CD4-positive, alpha-beta memory T cell (primary cell): ENCODE measurements at regions not wholly inside any gene's neighbourhood (a gene's known extent, or its start where the extent isn't known, plus 50 kb on each side); places are given as distances from the start of the nearest gene placed in this dataset.
"Not testable (repeated sequence)": the region's sequence is repeated elsewhere in the genome, so short reads cannot be mapped to it uniquely, and the experiment has no call there.

Experiments used
- CTCF ChIA-PET: fragments of 350-600 bp; sonication (Branson Sonifier 250); formaldehyde crosslinking; loops from one replicate; lab custom pipeline; 2021; ENCODE audit warnings: inconsistent platforms; ENCODE audit not compliant: partially characterized antibody; lab: Charles Lee
- POLR2A ChIA-PET: fragments of 350-600 bp; sonication (Branson Sonifier 250); formaldehyde crosslinking; loops from one replicate; lab custom pipeline; 2021; ENCODE audit not compliant: partially characterized antibody; lab: Charles Lee
- DNase-seq, 5 donors: peaks; one replicate each; pipeline versions ENCODE4 v3.0.0 to v3.0.0-alpha.2; 2020 to 2022; ENCODE audit warnings: mixed read lengths in 1 of 5
- H3K27ac ChIP-seq: one replicate; pipeline ENCODE4 v1.7.0; 2013; ENCODE audit warnings: low read depth, low read length
- H3K27me3 ChIP-seq: 2 replicates; pipeline ENCODE4 v1.7.0; 2013; ENCODE audit warnings: mild to moderate bottlenecking, low read length, moderate library complexity; ENCODE audit not compliant: insufficient read depth
- H3K36me3 ChIP-seq: 2 replicates; pipeline ENCODE4 v1.7.0; 2013; ENCODE audit warnings: mild to moderate bottlenecking, low read length, moderate library complexity; ENCODE audit not compliant: insufficient read depth
- H3K4me1 ChIP-seq: 2 replicates; pipeline ENCODE4 v1.7.0; 2013; ENCODE audit warnings: mild to moderate bottlenecking, low read length, moderate library complexity; ENCODE audit not compliant: insufficient read depth
- H3K4me3 ChIP-seq, 2 donors: one replicate each; pipeline ENCODE4 v1.7.0; 2013; ENCODE audit warnings: low read length in 2 of 2, mild to moderate bottlenecking in 1 of 2
- H3K9me3 ChIP-seq, 2 donors: one replicate each; pipeline ENCODE4 v1.7.0; 2013; ENCODE audit warnings: low read length in 2 of 2, control low read depth in 1 of 2; ENCODE audit not compliant: control insufficient read depth in 1 of 2
- H3K27ac Mint-ChIP-seq, 7 donors: one replicate each; pipeline ENCODE4 v1.8.0; 2020 to 2021; ENCODE audit warnings: mixed read lengths in 7 of 7, mild to moderate bottlenecking in 6 of 7, inconsistent platforms in 3 of 7, moderate library complexity in 3 of 7
- H3K27me3 Mint-ChIP-seq, 2 donors: one replicate each; pipeline ENCODE4 v1.8.0; 2020 to 2021; ENCODE audit warnings: mixed read lengths in 2 of 2
- H3K36me3 Mint-ChIP-seq, 2 donors: one replicate each; pipeline ENCODE4 v1.8.0; 2020 to 2021; ENCODE audit warnings: mixed read lengths in 2 of 2, inconsistent platforms in 1 of 2, mild to moderate bottlenecking in 1 of 2
- H3K4me1 Mint-ChIP-seq, 4 donors: one replicate each; pipeline ENCODE4 v1.8.0; 2020 to 2021; ENCODE audit warnings: mixed read lengths in 4 of 4, mild to moderate bottlenecking in 1 of 4
- H3K4me3 Mint-ChIP-seq, 8 donors: one replicate each; pipeline ENCODE4 v1.8.0; 2020 to 2021; ENCODE audit warnings: mixed read lengths in 8 of 8, mild to moderate bottlenecking in 7 of 8, moderate library complexity in 6 of 8, inconsistent platforms in 3 of 8
- H3K9me3 Mint-ChIP-seq, 8 donors: one replicate each; pipeline ENCODE4 v1.8.0; 2020 to 2021; ENCODE audit warnings: mixed read lengths in 8 of 8, mild to moderate bottlenecking in 5 of 8, inconsistent platforms in 3 of 8, moderate library complexity in 1 of 8
- intact Hi-C: fragments of 100-400 bp; cut with micrococcal nuclease; formaldehyde crosslinking; loops from one replicate; pipeline ENCODE4 v1.15.1; 2023

DNA sequence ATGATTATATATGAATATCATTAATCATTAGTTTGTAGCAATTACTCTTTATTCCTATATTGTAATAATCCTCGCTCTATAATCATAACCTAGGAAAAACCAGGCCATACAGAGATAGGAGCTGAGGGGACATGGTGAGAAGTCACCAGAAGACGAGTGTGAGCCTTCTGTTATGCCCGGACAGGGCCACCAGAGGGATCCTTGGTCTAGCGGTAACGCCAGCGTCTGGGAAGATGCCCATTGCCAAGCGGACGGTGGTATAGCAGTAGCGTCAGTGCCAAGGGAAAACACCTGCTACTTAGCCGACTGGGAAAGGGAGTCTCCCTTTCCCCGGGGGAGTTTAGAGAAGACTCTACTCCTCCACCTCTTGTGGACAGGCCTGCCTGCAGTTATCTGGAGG is 1347.6 kb downstream of the GATA3 start:
- intact Hi-C loops, H3K9me3 ChIP-seq, H3K36me3 ChIP-seq, H3K4me3 Mint-ChIP-seq, H3K4me1 Mint-ChIP-seq, H3K27me3 ChIP-seq, H3K27ac Mint-ChIP-seq, POLR2A ChIA-PET, H3K4me3 ChIP-seq, H3K36me3 Mint-ChIP-seq, H3K27ac ChIP-seq, H3K9me3 Mint-ChIP-seq, CTCF ChIA-PET, DNase-seq, H3K4me1 ChIP-seq: not testable (repeated sequence)
- H3K27me3 Mint-ChIP-seq, result peaks cover 4 to 11% of the 10 kb centered on the region in 2 donors

DNA sequence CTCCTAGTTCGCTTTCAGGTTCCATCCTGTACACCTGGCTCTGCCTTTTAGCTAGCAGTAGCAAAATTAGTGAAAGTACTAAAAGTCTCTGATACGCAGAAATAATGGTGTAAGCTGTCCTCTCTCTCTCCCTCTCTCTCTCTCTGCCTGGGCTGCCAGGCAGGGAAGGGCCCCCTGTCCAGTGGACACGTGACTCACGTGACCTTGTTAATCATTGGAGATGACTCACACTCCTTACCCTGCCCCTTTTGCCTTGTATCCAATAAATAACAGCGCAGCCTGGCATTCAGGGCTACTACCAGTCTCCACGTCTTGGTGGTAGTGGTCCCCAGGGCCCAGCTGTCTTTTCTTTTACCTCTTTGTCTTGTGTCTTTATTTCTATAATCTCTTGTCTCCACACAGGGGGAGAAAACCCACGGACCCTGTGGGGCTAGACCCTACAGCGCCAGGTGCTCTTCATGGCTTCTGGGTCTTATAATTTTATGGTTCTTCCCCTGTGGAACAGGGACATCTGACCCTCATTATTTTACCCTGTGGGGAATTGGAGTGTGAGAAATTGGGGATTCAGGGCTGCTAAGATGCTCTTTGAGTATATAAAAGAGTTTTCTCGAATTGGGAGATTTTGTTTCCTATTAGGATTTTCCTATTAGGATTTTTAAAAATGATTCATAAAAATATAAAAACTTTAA is 1348.2 kb downstream of the GATA3 start:
- H3K9me3 Mint-ChIP-seq, H3K4me3 Mint-ChIP-seq, CTCF ChIA-PET, H3K4me3 ChIP-seq, H3K27ac ChIP-seq, H3K36me3 Mint-ChIP-seq, H3K27me3 ChIP-seq, POLR2A ChIA-PET, H3K4me1 Mint-ChIP-seq, H3K27ac Mint-ChIP-seq, intact Hi-C loops, H3K36me3 ChIP-seq, H3K9me3 ChIP-seq, DNase-seq, H3K4me1 ChIP-seq: not testable (repeated sequence)
- H3K27me3 Mint-ChIP-seq, result peaks cover 4 to 11% of the 10 kb centered on the region in 2 donors

DNA sequence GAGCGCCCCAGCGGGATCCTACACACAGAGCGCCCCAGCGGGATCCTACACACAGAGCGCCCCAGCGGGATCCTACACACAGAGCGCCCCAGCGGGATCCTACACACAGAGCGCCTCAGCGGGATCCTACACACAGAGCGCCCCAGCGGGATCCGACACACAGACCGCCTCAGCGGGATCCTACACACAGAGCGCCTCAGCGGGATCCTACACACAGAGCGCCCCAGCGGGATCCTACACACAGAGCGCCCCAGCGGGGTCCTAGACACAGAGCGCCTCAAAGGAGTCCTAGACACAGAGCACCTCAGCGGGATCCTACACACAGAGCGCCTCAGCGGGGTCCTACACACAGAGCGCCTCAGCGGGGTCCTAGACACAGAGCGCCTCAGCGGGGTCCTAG is 1352.7 kb downstream of the GATA3 start:
- H3K4me3 ChIP-seq, CTCF ChIA-PET, H3K27ac Mint-ChIP-seq, H3K9me3 ChIP-seq, H3K4me1 Mint-ChIP-seq, POLR2A ChIA-PET, H3K9me3 Mint-ChIP-seq, H3K36me3 Mint-ChIP-seq, intact Hi-C loops, H3K36me3 ChIP-seq, H3K4me1 ChIP-seq, H3K4me3 Mint-ChIP-seq, H3K27me3 ChIP-seq, DNase-seq, H3K27ac ChIP-seq: not testable (repeated sequence)
- peaks cover 1 to 16% of the 10 kb centered on the region in 2 donors for H3K27me3 Mint-ChIP-seq

DNA sequence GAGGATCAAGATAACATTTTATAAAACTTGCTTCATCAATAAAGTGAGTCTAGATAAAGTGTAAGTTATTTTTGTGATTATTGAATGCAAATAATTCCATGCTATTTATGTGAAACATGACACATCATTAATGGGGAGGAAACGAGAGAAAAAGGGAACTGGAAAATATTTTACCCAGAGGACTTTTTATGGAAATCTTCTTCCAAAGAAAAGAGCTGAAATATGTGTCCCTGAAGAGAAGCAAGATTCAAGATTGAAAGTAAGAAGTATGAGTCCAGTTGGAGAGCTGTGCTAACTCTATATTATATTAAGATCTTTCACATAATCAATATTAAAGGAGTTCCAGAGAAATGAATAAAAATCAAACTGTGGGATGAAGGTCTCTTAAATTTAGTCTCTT is 1361.8 kb downstream of the GATA3 start:
- H3K27me3 Mint-ChIP-seq, result peaks cover 0 to 4% of the 10 kb centered on the region in 2 donors
- Histone ChIP-seq H3K4me1 (no peaks in the 10 kb centered on the region), H3K27me3 (no peaks in the 10 kb centered on the region), H3K36me3 (no peaks in the 10 kb centered on the region), H3K9me3 (no peaks in the 10 kb centered on the region), H3K4me3 (no peak overlapping the region), H3K27ac (no peak overlapping the region)
- ChIA-PET POLR2A (no interaction called here), CTCF (no interaction called here)
- no peaks in the 10 kb centered on the region for H3K4me1 Mint-ChIP-seq
- no peaks in the 10 kb centered on the region for H3K36me3 Mint-ChIP-seq
- intact Hi-C loops, result no loop called here
- no peak for DNase-seq
- no peak overlapping the region for H3K27ac Mint-ChIP-seq
- H3K4me3 Mint-ChIP-seq, result no peak overlapping the region
- H3K9me3 Mint-ChIP-seq, result no peaks in the 10 kb centered on the region

DNA sequence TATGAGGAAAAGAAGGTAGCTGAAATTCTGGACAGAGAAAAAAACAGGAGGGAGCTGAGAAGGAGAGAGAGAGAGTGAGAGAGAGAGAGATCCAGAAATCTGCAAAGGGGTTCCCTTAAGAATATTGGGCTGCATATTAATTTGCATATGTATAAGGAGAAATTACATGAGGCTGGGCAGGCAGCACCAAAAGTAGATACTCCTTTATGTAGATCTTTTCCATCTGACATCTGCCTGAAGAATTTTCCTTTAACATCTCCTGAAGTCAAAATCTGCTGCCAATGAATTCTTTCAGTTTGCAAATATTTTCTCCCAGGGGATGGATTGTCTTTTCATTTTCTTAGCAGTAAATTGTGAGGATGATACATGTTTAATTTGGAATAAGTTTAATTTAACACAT is 1365.3 kb downstream of the GATA3 start:
- Histone ChIP-seq H3K4me1 (no peaks in the 10 kb centered on the region), H3K27ac (no peak overlapping the region), H3K9me3 (no peaks in the 10 kb centered on the region), H3K27me3 (no peaks in the 10 kb centered on the region), H3K36me3 (no peaks in the 10 kb centered on the region), H3K4me3 (no peak overlapping the region)
- H3K27me3 Mint-ChIP-seq, result no peaks in the 10 kb centered on the region
- ChIA-PET CTCF (no interaction called here), POLR2A (no interaction called here)
- H3K9me3 Mint-ChIP-seq, result peaks cover 0 to 10% (median 5%) of the 10 kb centered on the region in 8 donors
- H3K4me1 Mint-ChIP-seq, result no peaks in the 10 kb centered on the region
- intact Hi-C loops, result no loop called here
- DNase-seq, result no peak
- no peak overlapping the region for H3K4me3 Mint-ChIP-seq
- H3K36me3 Mint-ChIP-seq, result peaks cover 0 to 4% of the 10 kb centered on the region in 2 donors
- H3K27ac Mint-ChIP-seq, result no peak overlapping the region

DNA sequence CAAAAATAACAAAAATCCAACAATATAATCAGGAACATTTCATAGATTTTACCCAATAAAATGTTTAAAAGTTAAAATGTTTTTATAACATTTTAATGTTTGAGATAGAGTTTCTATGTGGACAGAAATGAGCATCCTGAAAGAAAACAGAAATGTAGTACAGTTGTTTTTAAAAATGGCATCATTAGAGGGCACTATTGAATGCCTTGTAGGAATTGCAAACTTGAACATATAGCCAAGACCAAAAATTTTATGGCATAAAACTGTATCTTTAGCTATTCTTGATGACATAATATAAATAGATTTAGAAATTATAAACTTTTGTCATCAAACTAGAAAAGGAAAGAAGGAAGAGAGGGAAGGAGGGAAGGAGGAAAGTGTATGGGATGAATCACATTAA is 1372.7 kb downstream of the GATA3 start:
- H3K27me3 Mint-ChIP-seq, result peaks cover 0 to 3% of the 10 kb centered on the region in 2 donors
- H3K9me3 ChIP-seq, result no peaks in the 10 kb centered on the region
- H3K4me3 ChIP-seq, result no peak overlapping the region
- POLR2A ChIA-PET, result no interaction called here
- H3K27ac ChIP-seq, result no peak overlapping the region
- intact Hi-C loops, result no loop called here
- H3K36me3 Mint-ChIP-seq, result peaks cover 0 to 7% of the 10 kb centered on the region in 2 donors
- peaks cover 3 to 36% (median 17%) of the 10 kb centered on the region in 8 donors for H3K9me3 Mint-ChIP-seq
- H3K4me1 Mint-ChIP-seq, result no peaks in the 10 kb centered on the region
- H3K4me3 Mint-ChIP-seq, result no peak overlapping the region
- no peaks in the 10 kb centered on the region for H3K27me3 ChIP-seq
- no peaks in the 10 kb centered on the region for H3K4me1 ChIP-seq
- DNase-seq, result no peak
- no peaks in the 10 kb centered on the region for H3K36me3 ChIP-seq
- CTCF ChIA-PET, result no interaction called here
- no peak overlapping the region for H3K27ac Mint-ChIP-seq

DNA sequence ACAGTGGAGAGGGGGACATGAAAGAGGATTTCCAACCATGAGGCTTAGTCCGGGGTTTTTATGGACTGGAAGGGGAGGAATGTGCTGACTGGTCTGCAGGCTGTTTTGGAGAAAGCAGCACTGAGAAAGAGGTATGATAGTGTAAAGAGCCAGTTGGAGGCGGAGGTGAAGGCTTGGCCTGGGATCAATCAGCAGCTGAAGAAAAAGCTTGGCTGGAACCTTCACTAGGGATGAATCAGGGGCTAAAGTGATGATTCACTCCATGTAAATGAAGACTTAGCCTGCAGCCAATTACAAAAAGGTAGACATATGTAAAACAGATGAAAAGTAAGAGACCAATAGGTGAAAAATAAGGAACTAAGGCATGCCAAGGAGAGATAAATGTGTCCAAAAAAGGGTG is 1382.6 kb downstream of the GATA3 start:
- no peaks in the 10 kb centered on the region for H3K4me1 ChIP-seq
- no peak for DNase-seq
- Mint-ChIP-seq H3K9me3 (peaks cover 0 to 8% (median under 1%) of the 10 kb centered on the region in 8 donors), H3K4me3 (no peak overlapping the region), H3K27me3 (peaks cover 6 to 16% of the 10 kb centered on the region in 2 donors), H3K27ac (no peak overlapping the region), H3K36me3 (no peaks in the 10 kb centered on the region), H3K4me1 (no peaks in the 10 kb centered on the region)
- no peaks in the 10 kb centered on the region for H3K27me3 ChIP-seq
- H3K9me3 ChIP-seq, result no peaks in the 10 kb centered on the region
- POLR2A ChIA-PET, result no interaction called here
- intact Hi-C loops, result no loop called here
- no peak overlapping the region for H3K4me3 ChIP-seq
- no peaks in the 10 kb centered on the region for H3K36me3 ChIP-seq
- CTCF ChIA-PET, result no interaction called here
- no peak overlapping the region for H3K27ac ChIP-seq

DNA sequence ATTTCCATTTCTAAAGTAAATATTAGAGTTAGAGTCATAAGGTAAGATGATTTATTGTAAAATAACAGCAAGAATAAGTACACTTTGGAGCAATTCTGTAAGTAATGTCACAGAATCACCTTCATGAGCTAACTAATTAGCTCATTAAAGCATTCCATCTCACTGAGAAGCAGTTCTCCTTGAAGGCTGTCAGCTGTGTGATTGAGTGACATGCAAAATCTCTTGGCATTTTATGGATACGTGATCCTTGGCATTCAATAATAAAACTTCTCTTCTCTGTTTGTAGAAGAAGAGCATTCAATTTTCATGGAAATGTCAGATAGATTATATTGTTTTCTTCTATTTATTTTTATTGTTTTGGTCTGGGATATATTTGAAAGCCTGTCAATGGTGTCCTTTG is 1389.3 kb downstream of the GATA3 start:
- ChIA-PET CTCF (no interaction called here), POLR2A (no interaction called here)
- H3K36me3 ChIP-seq, result no peaks in the 10 kb centered on the region
- no peaks in the 10 kb centered on the region for H3K4me1 ChIP-seq
- no peak for DNase-seq
- intact Hi-C loops, result no loop called here
- no peaks in the 10 kb centered on the region for H3K4me1 Mint-ChIP-seq
- H3K27me3 Mint-ChIP-seq, result peaks cover 2 to 8% of the 10 kb centered on the region in 2 donors
- no peaks in the 10 kb centered on the region for H3K27me3 ChIP-seq
- no peak overlapping the region for H3K27ac ChIP-seq
- no peak overlapping the region for H3K27ac Mint-ChIP-seq
- H3K9me3 Mint-ChIP-seq, result no peaks in the 10 kb centered on the region
- H3K4me3 ChIP-seq, result no peak overlapping the region
- H3K4me3 Mint-ChIP-seq, result no peak overlapping the region
- H3K9me3 ChIP-seq, result no peaks in the 10 kb centered on the region
- no peaks in the 10 kb centered on the region for H3K36me3 Mint-ChIP-seq
